Nephron (organoid): ENCODE measurements at regions not wholly inside any gene's neighbourhood (a gene's known extent, or its start where the extent isn't known, plus 50 kb on each side); places are given as distances from the start of the nearest gene placed in this dataset.

Experiments
- H3K27ac Mint-ChIP-seq, 3 experiments: 2 replicates each; pipeline ENCODE4 v1.8.0; 2020; ENCODE audit warnings: mixed read lengths in 3 of 3, mild to moderate bottlenecking in 2 of 3, moderate library complexity in 1 of 3
- H3K27me3 Mint-ChIP-seq: 2 replicates; pipeline ENCODE4 v1.8.0; 2021; ENCODE audit warnings: low read depth, mild to moderate bottlenecking, moderate library complexity, mixed read lengths
- H3K36me3 Mint-ChIP-seq: 2 replicates; pipeline ENCODE4 v1.8.0; 2020; ENCODE audit warnings: low read depth, mixed read lengths
- H3K4me1 Mint-ChIP-seq: 2 replicates; pipeline ENCODE4 v1.8.0; 2020; ENCODE audit warnings: mixed read lengths
- H3K4me3 Mint-ChIP-seq, 3 experiments: 2 replicates each; pipeline ENCODE4 v1.8.0; 2020; ENCODE audit warnings: mild to moderate bottlenecking in 3 of 3, mixed read lengths in 3 of 3, moderate library complexity in 2 of 3
- H3K9me3 Mint-ChIP-seq: 2 replicates; pipeline ENCODE4 v1.8.0; 2020; ENCODE audit warnings: mixed read lengths
- TF ChIP-seq, protein P1 (sequence below), 3 experiments: fragments of 200-600 bp; sonication (generic); IDR thresholded peaks; one replicate each; pipeline ENCODE4 v1.5.0; 2021; ENCODE audit warnings: antibody characterized with exemption in 3 of 3; ENCODE audit not compliant: unreplicated experiment in 3 of 3

- H3K27ac Mint-ChIP-seq, result no peak overlapping the region
- no peak overlapping the region for H3K4me3 Mint-ChIP-seq
- TF ChIP-seq, protein P1, sequence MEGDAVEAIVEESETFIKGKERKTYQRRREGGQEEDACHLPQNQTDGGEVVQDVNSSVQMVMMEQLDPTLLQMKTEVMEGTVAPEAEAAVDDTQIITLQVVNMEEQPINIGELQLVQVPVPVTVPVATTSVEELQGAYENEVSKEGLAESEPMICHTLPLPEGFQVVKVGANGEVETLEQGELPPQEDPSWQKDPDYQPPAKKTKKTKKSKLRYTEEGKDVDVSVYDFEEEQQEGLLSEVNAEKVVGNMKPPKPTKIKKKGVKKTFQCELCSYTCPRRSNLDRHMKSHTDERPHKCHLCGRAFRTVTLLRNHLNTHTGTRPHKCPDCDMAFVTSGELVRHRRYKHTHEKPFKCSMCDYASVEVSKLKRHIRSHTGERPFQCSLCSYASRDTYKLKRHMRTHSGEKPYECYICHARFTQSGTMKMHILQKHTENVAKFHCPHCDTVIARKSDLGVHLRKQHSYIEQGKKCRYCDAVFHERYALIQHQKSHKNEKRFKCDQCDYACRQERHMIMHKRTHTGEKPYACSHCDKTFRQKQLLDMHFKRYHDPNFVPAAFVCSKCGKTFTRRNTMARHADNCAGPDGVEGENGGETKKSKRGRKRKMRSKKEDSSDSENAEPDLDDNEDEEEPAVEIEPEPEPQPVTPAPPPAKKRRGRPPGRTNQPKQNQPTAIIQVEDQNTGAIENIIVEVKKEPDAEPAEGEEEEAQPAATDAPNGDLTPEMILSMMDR (IDR thresholded peaks at IDR 0.05; ENCODE audit: unreplicated experiment in 3 of 3), result no peak
- no peaks in the 10 kb centered on the region for H3K4me1 Mint-ChIP-seq
- no peaks in the 10 kb centered on the region for H3K9me3 Mint-ChIP-seq
- no peaks in the 10 kb centered on the region for H3K36me3 Mint-ChIP-seq
- H3K27me3 Mint-ChIP-seq, result no peaks in the 10 kb centered on the region
Measured at GRCh38 chr2:75952173-75952572, 241.5 kb upstream of the GCFC2 start.

DNA sequence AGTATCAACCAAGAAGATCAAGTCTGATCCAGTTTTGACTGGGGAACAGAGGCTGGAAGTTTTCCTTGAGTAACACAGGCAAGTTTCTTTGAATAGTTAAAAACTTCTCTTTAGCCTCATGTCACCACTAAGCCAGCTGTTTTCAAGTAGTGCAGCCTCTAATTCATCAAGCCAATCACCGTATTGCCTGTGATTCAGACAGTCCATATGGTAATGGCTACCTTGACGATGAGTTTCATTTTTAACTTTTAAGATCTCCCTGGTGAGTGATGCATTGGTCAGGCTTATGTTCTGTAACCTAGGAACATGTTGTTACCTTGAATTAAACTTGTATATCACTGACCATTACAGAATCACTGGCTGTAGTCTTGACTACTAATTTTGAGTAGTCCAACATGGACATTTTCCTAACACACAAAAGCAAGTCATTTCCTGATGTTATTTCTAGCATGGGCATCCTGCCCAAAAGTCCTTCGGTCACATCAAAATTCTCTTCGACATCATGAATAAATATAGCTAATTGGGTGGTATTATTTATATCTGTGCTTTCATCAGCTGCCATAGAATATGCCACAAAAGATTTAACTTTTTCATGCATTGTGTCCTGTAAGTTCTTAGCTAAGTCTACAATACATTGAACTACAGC is 238.8 kb upstream of the GCFC2 start:
- TF ChIP-seq, protein P1 (IDR thresholded peaks at IDR 0.05; ENCODE audit: unreplicated experiment in 3 of 3), result no peak
- Mint-ChIP-seq H3K36me3 (no peaks in the 10 kb centered on the region), H3K4me1 (no peaks in the 10 kb centered on the region), H3K27me3 (no peaks in the 10 kb centered on the region), H3K27ac (no peak overlapping the region), H3K9me3 (no peaks in the 10 kb centered on the region), H3K4me3 (no peak overlapping the region)

GRCh38 chr2:75936311-75936710 is 225.6 kb upstream of the GCFC2 start:
- TF ChIP-seq, protein P1 (IDR thresholded peaks at IDR 0.05; ENCODE audit: unreplicated experiment in 3 of 3), result no peak
- Mint-ChIP-seq H3K27me3 (no peaks in the 10 kb centered on the region), H3K4me1 (no peaks in the 10 kb centered on the region), H3K4me3 (no peak overlapping the region), H3K9me3 (peaks cover 10% of the 10 kb centered on the region), H3K27ac (no peak overlapping the region), H3K36me3 (no peaks in the 10 kb centered on the region)

DNA sequence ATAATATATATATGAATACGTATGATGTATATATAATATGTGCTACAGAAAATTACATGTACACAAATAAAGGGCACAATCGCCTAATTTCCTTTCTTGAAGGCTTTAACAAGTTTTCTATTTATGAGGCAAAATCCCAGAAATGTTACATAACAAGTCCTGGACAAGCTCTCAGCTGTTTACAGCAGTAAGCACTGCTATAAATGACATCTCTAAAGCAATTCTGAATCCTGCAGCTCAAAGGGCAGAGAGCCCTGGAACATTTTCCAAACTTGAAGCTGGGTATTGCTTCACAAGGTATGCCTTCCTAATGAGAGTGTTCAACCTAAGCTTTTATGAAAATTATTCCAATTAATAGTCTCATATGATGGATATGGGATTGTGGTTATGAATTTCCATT is 222.3 kb upstream of the GCFC2 start:
- H3K36me3 Mint-ChIP-seq, result no peaks in the 10 kb centered on the region
- no peak overlapping the region for H3K27ac Mint-ChIP-seq
- TF ChIP-seq, protein P1 (IDR thresholded peaks at IDR 0.05; ENCODE audit: unreplicated experiment in 3 of 3), result no peak
- H3K9me3 Mint-ChIP-seq, result no peaks in the 10 kb centered on the region
- H3K4me3 Mint-ChIP-seq, result no peak overlapping the region
- no peaks in the 10 kb centered on the region for H3K27me3 Mint-ChIP-seq
- H3K4me1 Mint-ChIP-seq, result no peaks in the 10 kb centered on the region

DNA sequence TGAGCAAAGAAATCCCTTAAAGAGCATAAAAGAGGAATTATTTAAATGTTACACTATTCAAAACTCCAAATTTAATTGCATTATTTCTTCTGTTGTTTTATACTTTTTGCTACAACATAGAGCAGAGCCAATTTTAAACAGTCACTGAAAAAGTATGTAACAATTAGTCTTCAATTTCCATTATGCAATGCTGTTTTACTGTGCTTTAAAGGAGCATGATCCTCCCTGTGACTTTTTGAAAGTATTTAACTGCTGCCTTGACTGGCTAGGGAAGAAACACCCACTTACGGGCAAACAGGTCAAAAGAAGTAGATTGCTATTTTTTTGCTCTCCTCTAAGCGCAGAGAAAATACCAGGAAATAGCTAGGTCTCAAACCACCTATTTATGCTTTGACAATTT is 217.4 kb upstream of the GCFC2 start:
- TF ChIP-seq, protein P1 (IDR thresholded peaks at IDR 0.05; ENCODE audit: unreplicated experiment in 3 of 3), result no peak
- no peak overlapping the region for H3K4me3 Mint-ChIP-seq
- H3K36me3 Mint-ChIP-seq, result no peaks in the 10 kb centered on the region
- no peaks in the 10 kb centered on the region for H3K9me3 Mint-ChIP-seq
- no peaks in the 10 kb centered on the region for H3K4me1 Mint-ChIP-seq
- no peak overlapping the region for H3K27ac Mint-ChIP-seq
- H3K27me3 Mint-ChIP-seq, result no peaks in the 10 kb centered on the region

- Mint-ChIP-seq H3K9me3 (no peaks in the 10 kb centered on the region), H3K4me1 (peaks cover 8% of the 10 kb centered on the region), H3K36me3 (no peaks in the 10 kb centered on the region), H3K4me3 (no peak overlapping the region), H3K27me3 (no peaks in the 10 kb centered on the region), H3K27ac (no peak overlapping the region)
- TF ChIP-seq, protein P1 (IDR thresholded peaks at IDR 0.05; ENCODE audit: unreplicated experiment in 3 of 3), result no peak
Measured at GRCh38 chr2:75925331-75926024, 214.8 kb upstream of the GCFC2 start.
